CD4-positive, alpha-beta T cell (primary cell): ENCODE measurements at regions not wholly inside any gene's neighbourhood (a gene's known extent, or its start where the extent isn't known, plus 50 kb on each side); places are given as distances from the start of the nearest gene placed in this dataset.

Experiments
- ATAC-seq: fragments of 200-7000 bp; cut with Tn5 transposase; one replicate; pipeline ENCODE4 v1.10.0; 2022; ENCODE audit warnings: mild to moderate bottlenecking; ENCODE audit not compliant: poor library complexity
- CTCF ChIA-PET: fragments of 350-600 bp; sonication (Branson Sonifier 250); formaldehyde crosslinking; loops from one replicate; lab custom pipeline; 2021; ENCODE audit warnings: antibody characterized with exemption, inconsistent platforms; lab: Charles Lee
- POLR2A ChIA-PET: fragments of 350-600 bp; sonication (Branson Sonifier 250); formaldehyde crosslinking; loops from one replicate; lab custom pipeline; 2021; ENCODE audit warnings: antibody characterized with exemption, inconsistent platforms; lab: Charles Lee
- DNase-seq, 14 experiments: peaks; one replicate each; pipeline ENCODE4 v3.0.0-alpha.2; 2013 to 2020; ENCODE audit warnings: mixed read lengths in 2 of 14
- H3K27ac ChIP-seq, 2 donors: one replicate each; pipeline versions ENCODE4 v1.5.1 to v1.7.0; 2013; ENCODE audit warnings: low read length in 2 of 2, low read depth in 1 of 2, mild to moderate bottlenecking in 1 of 2
- H3K27me3 ChIP-seq, 2 experiments: 1 replicate in 1 of 2; 2 replicates in 1 of 2; pipeline versions ENCODE4 v1.6.1 to v1.7.0; 2013; ENCODE audit warnings: low read length in 2 of 2, control low read depth in 1 of 2, mild to moderate bottlenecking in 1 of 2, moderate library complexity in 1 of 2; ENCODE audit not compliant: insufficient read depth in 2 of 2, control insufficient read depth in 1 of 2
- H3K36me3 ChIP-seq: one replicate; pipeline ENCODE4 v1.6.1; 2013; ENCODE audit warnings: low read length, control low read depth; ENCODE audit not compliant: insufficient read depth
- H3K4me1 ChIP-seq: one replicate; pipeline ENCODE4 v1.6.1; 2013; ENCODE audit warnings: low read length, control low read depth; ENCODE audit not compliant: insufficient read depth
- H3K4me3 ChIP-seq: one replicate; pipeline ENCODE4 v1.5.1; 2013; ENCODE audit warnings: mild to moderate bottlenecking, low read length, moderate library complexity
- H3K9me3 ChIP-seq, 2 experiments: 1 replicate in 1 of 2; 2 replicates in 1 of 2; pipeline versions ENCODE4 v1.6.1 to v1.7.0; 2013; ENCODE audit warnings: low read length in 2 of 2, mild to moderate bottlenecking in 2 of 2, control low read depth in 1 of 2, moderate library complexity in 1 of 2; ENCODE audit not compliant: control insufficient read depth in 1 of 2, insufficient read depth in 1 of 2
- H3K27ac Mint-ChIP-seq: one replicate; pipeline ENCODE4 v1.8.0; 2020; ENCODE audit warnings: mixed read lengths
- H3K27me3 Mint-ChIP-seq: one replicate; pipeline ENCODE4 v1.8.0; 2021; ENCODE audit warnings: mixed read lengths
- H3K36me3 Mint-ChIP-seq: one replicate; pipeline ENCODE4 v1.8.0; 2021; ENCODE audit warnings: low read depth, mixed read lengths
- H3K4me1 Mint-ChIP-seq: one replicate; pipeline ENCODE4 v1.8.0; 2021; ENCODE audit warnings: low read depth, mixed read lengths
- H3K4me3 Mint-ChIP-seq: one replicate; pipeline ENCODE4 v1.8.0; 2020; ENCODE audit warnings: mild to moderate bottlenecking, mixed read lengths
- H3K9me3 Mint-ChIP-seq: one replicate; pipeline ENCODE4 v1.8.0; 2020; ENCODE audit warnings: mixed read lengths
- CTCF ChIP-seq: fragments of 200-600 bp; IDR thresholded peaks from one replicate; pipeline ENCODE4 v1.8.0; 2022; ENCODE audit warnings: antibody characterized with exemption, mild to moderate bottlenecking
- intact Hi-C, 2 experiments: fragments of 100-400 bp; cut with DNase I in 1 of 2; cut with micrococcal nuclease in 1 of 2; formaldehyde crosslinking; loops; one replicate each; pipeline versions ENCODE4 v1.15.1 to v1.9.0; 2023 to 2025; cut with DNase I, micrococcal nuclease

- no peak for TF ChIP-seq CTCF
- POLR2A ChIA-PET, result no interaction called here
- Mint-ChIP-seq H3K4me1 (no peaks in the 10 kb centered on the region), H3K27me3 (no peaks in the 10 kb centered on the region), H3K4me3 (no peak overlapping the region), H3K36me3 (no peaks in the 10 kb centered on the region), H3K9me3 (peaks cover 6% of the 10 kb centered on the region), H3K27ac (no peak overlapping the region)
- no peak for ATAC-seq
- Histone ChIP-seq H3K9me3 (peaks cover 0 to 3% of the 10 kb centered on the region in 2 experiments), H3K27ac (no peak overlapping the region), H3K4me1 (no peaks in the 10 kb centered on the region), H3K36me3 (no peaks in the 10 kb centered on the region), H3K4me3 (no peak overlapping the region), H3K27me3 (no peaks in the 10 kb centered on the region)
- intact Hi-C loops, result no loop called here
- DNase-seq, result no peak
- CTCF ChIA-PET, result no interaction called here
Measured at GRCh38 chr2:21854938-21855337, 731.2 kb downstream of the TDRD15 start.

- no peaks in the 10 kb centered on the region for H3K36me3 ChIP-seq
- H3K4me1 ChIP-seq, result no peaks in the 10 kb centered on the region
- no peak overlapping the region for H3K4me3 ChIP-seq
- Mint-ChIP-seq H3K9me3 (peaks cover 8% of the 10 kb centered on the region), H3K27me3 (no peaks in the 10 kb centered on the region), H3K4me3 (no peak overlapping the region), H3K36me3 (no peaks in the 10 kb centered on the region), H3K27ac (no peak overlapping the region), H3K4me1 (no peaks in the 10 kb centered on the region)
- H3K27me3 ChIP-seq, result no peaks in the 10 kb centered on the region
- POLR2A ChIA-PET, result no interaction called here
- no peaks in the 10 kb centered on the region for H3K9me3 ChIP-seq
- CTCF ChIA-PET, result no interaction called here
- ATAC-seq (no peak), DNase-seq (no peak)
- TF ChIP-seq CTCF, result no peak
- intact Hi-C loops, result no loop called here
- H3K27ac ChIP-seq, result no peak overlapping the region
Measured at GRCh38 chr2:21856708-21857107, 732.9 kb downstream of the TDRD15 start.

GRCh38 chr2:21860907-21861306, 737.1 kb downstream of the TDRD15 start:
- ATAC-seq, result no peak
- H3K4me3 Mint-ChIP-seq, result no peak overlapping the region
- H3K4me1 Mint-ChIP-seq, result no peaks in the 10 kb centered on the region
- H3K4me1 ChIP-seq, result no peaks in the 10 kb centered on the region
- H3K4me3 ChIP-seq, result no peak overlapping the region
- no peaks in the 10 kb centered on the region for H3K36me3 Mint-ChIP-seq
- DNase-seq, result no peak
- no peaks in the 10 kb centered on the region for H3K27me3 ChIP-seq
- no peaks in the 10 kb centered on the region for H3K36me3 ChIP-seq
- H3K27ac ChIP-seq, result no peak overlapping the region
- no peaks in the 10 kb centered on the region for H3K27me3 Mint-ChIP-seq
- intact Hi-C loops, result no loop called here
- peaks cover 16% of the 10 kb centered on the region for H3K9me3 Mint-ChIP-seq
- CTCF ChIA-PET, result no interaction called here
- H3K27ac Mint-ChIP-seq, result no peak overlapping the region
- no peaks in the 10 kb centered on the region for H3K9me3 ChIP-seq
- POLR2A ChIA-PET, result no interaction called here
- no peak for TF ChIP-seq CTCF
